PC-9 (cell line): ENCODE measurements at regions not wholly inside any gene's neighbourhood (a gene's known extent, or its start where the extent isn't known, plus 50 kb on each side); places are given as distances from the start of the nearest gene placed in this dataset.

ENCODE experiments used
- BruUV-seq: library from RNA; stranded (reverse); fragments of 400-500 nt; replicated peaks from 2 replicates; lab custom pipeline; 2021; lab: Mats Ljungman, UMichigan
- CTCF ChIA-PET: fragments of 300-600 bp; sonication (Branson Sonifier 250); formaldehyde crosslinking; loops from one replicate; lab custom pipeline; 2022; ENCODE audit warnings: antibody characterized with exemption; lab: Charles Lee
- POLR2A ChIA-PET: fragments of 300-600 bp; sonication (Branson Sonifier 250); formaldehyde crosslinking; loops from one replicate; lab custom pipeline; 2022; ENCODE audit warnings: antibody characterized with exemption; ENCODE audit not compliant: unreplicated experiment; lab: Charles Lee
- DNase-seq, 2 experiments: peaks; one replicate each; pipeline versions ENCODE4 v3.0.0 to v3.0.0-alpha.2; 2015 to 2022; ENCODE audit warnings: mixed read lengths in 1 of 2
- H2AFZ ChIP-seq: fragments of 200-600 bp; sonication (generic); 2 replicates; pipeline ENCODE4 v1.8.1; 2017; ENCODE audit warnings: antibody characterized with exemption
- H3F3A ChIP-seq: fragments of 200-600 bp; sonication (generic); 2 replicates; pipeline ENCODE4 v1.8.1; 2017; ENCODE audit warnings: antibody characterized with exemption, mild to moderate bottlenecking, low read depth; ENCODE audit not compliant: insufficient read depth
- H3K27ac ChIP-seq: fragments of 200-600 bp; sonication (generic); 2 replicates; pipeline ENCODE4 v1.6.1; 2016; ENCODE audit warnings: mixed run types
- H3K27me3 ChIP-seq: fragments of 200-600 bp; sonication (generic); 2 replicates; pipeline ENCODE4 v1.6.1; 2016; ENCODE audit warnings: low read depth, mixed run types; ENCODE audit not compliant: insufficient read depth
- H3K36me3 ChIP-seq: fragments of 200-600 bp; sonication (generic); 2 replicates; pipeline ENCODE4 v1.6.1; 2016; ENCODE audit warnings: low read depth, mixed run types
- H3K4me1 ChIP-seq: fragments of 200-600 bp; sonication (generic); replicated peaks from 2 replicates; pipeline ENCODE4 v1.6.1; 2016; ENCODE audit warnings: mixed run types; ENCODE audit not compliant: insufficient read depth
- H3K4me2 ChIP-seq: fragments of 200-600 bp; sonication (generic); 2 replicates; pipeline ENCODE4 v1.6.1; 2017; ENCODE audit warnings: mixed run types
- H3K4me3 ChIP-seq: fragments of 200-600 bp; sonication (generic); 2 replicates; pipeline ENCODE4 v1.6.1; 2016; ENCODE audit warnings: mixed run types
- H3K79me2 ChIP-seq: fragments of 200-600 bp; sonication (generic); 2 replicates; pipeline ENCODE4 v1.6.1; 2017; ENCODE audit warnings: low read depth, mixed run types
- H3K9me2 ChIP-seq: fragments of 200-600 bp; sonication (generic); 2 replicates; pipeline ENCODE4 v1.8.1; 2017; ENCODE audit warnings: mild to moderate bottlenecking; ENCODE audit not compliant: insufficient read depth
- H3K9me3 ChIP-seq: fragments of 200-600 bp; sonication (generic); 2 replicates; pipeline ENCODE4 v1.8.1; 2016; ENCODE audit warnings: low read depth; ENCODE audit not compliant: insufficient read depth
- H4K20me1 ChIP-seq: fragments of 200-600 bp; sonication (generic); 2 replicates; pipeline ENCODE4 v1.8.1; 2017; ENCODE audit not compliant: insufficient read depth
- CTCF ChIP-seq: fragments of 200-600 bp; sonication (generic); conservative IDR thresholded peaks from 2 replicates; pipeline ENCODE4 v1.6.1; 2017; ENCODE audit warnings: mixed run types, antibody characterized with exemption, mild to moderate bottlenecking, moderate library complexity
- EZH2 ChIP-seq: fragments of 200-600 bp; sonication (generic); IDR thresholded peaks from 2 replicates; pipeline ENCODE4 v1.8.0; 2017; ENCODE audit warnings: antibody characterized with exemption, low read depth
- intact Hi-C: fragments of 100-400 bp; cut with micrococcal nuclease; formaldehyde crosslinking; loops from one replicate; pipeline ENCODE4 v1.10.0; 2022; ENCODE audit not compliant: unreplicated experiment

DNA sequence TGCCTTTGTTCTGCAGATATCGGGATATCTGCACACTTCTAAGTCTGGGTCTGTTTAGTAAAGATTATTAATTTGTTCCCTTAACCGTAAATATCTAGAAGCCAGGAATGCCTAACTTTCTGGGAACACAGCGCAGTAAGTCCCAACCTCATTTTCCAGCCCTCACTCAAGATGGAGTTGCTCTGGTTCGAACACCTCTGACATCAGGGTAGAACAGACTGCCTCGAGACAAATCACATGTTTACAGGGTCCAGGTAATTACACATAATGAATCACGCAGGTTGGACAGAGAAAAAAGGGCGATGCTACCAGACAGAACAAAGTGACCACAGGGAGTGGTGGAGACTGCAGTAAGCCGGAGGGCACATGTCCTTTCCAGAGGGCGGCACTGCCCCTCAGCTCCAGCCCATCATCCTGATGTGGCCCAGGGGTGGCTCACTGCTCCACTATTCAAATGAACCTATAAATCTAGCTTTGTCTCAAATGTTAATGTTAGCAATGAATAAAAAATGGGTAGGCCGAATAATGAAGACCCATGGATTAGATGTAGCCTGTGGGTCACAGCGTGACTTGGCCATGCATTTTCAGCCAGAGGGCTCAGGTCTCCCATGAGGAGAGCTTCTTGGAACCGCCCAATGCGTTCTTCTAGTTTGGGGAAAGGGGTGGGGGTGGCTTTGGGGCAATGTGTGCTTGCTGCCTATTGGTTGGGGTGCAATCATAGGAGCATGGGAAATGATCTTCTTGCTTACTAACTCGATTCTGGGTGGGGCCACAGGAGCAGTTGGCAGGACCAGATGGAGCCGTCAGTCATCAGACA lies 159.0 kb upstream of the SFSWAP start:
- DNase-seq: no peak
- ChIA-PET CTCF (no interaction called here), POLR2A (no interaction called here)
- H3K27ac ChIP-seq: no peak overlapping the region
- no peaks in the 10 kb centered on the region for H3K9me3 ChIP-seq
- H2AFZ ChIP-seq: no peak overlapping the region
- no peaks in the 10 kb centered on the region for H3F3A ChIP-seq
- no peaks in the 10 kb centered on the region for H3K9me2 ChIP-seq
- H3K4me3 ChIP-seq: no peak overlapping the region
- H3K27me3 ChIP-seq: peaks cover 97% of the 10 kb centered on the region
- H3K36me3 ChIP-seq: no peaks in the 10 kb centered on the region
- H3K79me2 ChIP-seq: no peaks in the 10 kb centered on the region
- TF ChIP-seq EZH2 (no peak), CTCF (no peak)
- no peak overlapping the region for H3K4me2 ChIP-seq
- no peaks in the 10 kb centered on the region for H3K4me1 ChIP-seq
- no TSS peak for BruUV-seq
- intact Hi-C loops: no loop called here
- H4K20me1 ChIP-seq: no peaks in the 10 kb centered on the region

DNA sequence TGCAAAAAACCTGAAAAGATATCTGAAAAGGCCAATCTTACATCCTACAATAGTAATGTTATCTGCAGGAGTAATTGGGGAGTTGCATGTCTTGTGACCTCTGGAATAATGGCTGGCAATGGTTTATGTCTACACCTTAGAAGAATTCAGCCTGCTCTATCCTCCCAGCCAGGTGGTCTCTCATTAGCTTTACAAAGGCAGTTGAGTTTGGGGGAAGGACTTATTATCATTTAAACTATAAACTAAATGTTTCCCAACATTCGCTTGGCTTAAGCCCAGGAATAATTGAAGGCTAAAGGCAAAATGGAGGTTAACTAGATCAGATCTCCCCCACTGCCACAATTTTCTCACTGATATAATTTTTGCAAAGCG lies 158.4 kb upstream of the SFSWAP start:
- CTCF ChIA-PET: no interaction called here

GRCh38 chr12:131553096-131553777 lies 157.7 kb upstream of the SFSWAP start:
- TF ChIP-seq CTCF: no peak
- TF ChIP-seq EZH2: no peak
- Histone ChIP-seq H2AFZ (no peak overlapping the region), H3F3A (no peaks in the 10 kb centered on the region), H3K9me3 (no peaks in the 10 kb centered on the region), H3K9me2 (no peaks in the 10 kb centered on the region), H3K79me2 (no peaks in the 10 kb centered on the region), H4K20me1 (no peaks in the 10 kb centered on the region), H3K4me3 (no peak overlapping the region), H3K27ac (no peak overlapping the region), H3K4me2 (no peak overlapping the region), H3K4me1 (no peaks in the 10 kb centered on the region), H3K36me3 (no peaks in the 10 kb centered on the region), H3K27me3 (peaks cover 95% of the 10 kb centered on the region)
- DNase-seq: no peak
- intact Hi-C loops: no loop called here
- ChIA-PET POLR2A (no interaction called here), CTCF (no interaction called here)
- BruUV-seq: no TSS peak

More for the DNA sequence above, 158.4 kb upstream of the SFSWAP start:
- H3K27ac ChIP-seq: no peak overlapping the region
- H2AFZ ChIP-seq: no peak overlapping the region
- H3F3A ChIP-seq: no peaks in the 10 kb centered on the region
- H3K36me3 ChIP-seq: no peaks in the 10 kb centered on the region
- peaks cover 97% of the 10 kb centered on the region for H3K27me3 ChIP-seq
- TF ChIP-seq EZH2 (no peak), CTCF (no peak)
- no peaks in the 10 kb centered on the region for H4K20me1 ChIP-seq
- H3K79me2 ChIP-seq: no peaks in the 10 kb centered on the region
- H3K4me2 ChIP-seq: no peak overlapping the region
- POLR2A ChIA-PET: no interaction called here
- no peaks in the 10 kb centered on the region for H3K9me2 ChIP-seq
- H3K9me3 ChIP-seq: no peaks in the 10 kb centered on the region
- no TSS peak for BruUV-seq
- intact Hi-C loops: no loop called here
- no peak overlapping the region for H3K4me3 ChIP-seq
- no peak for DNase-seq
- H3K4me1 ChIP-seq: no peaks in the 10 kb centered on the region
